Bronchial epithelial cell (primary cell): ENCODE measurements at regions not wholly inside any gene's neighbourhood (a gene's known extent, or its start where the extent isn't known, plus 50 kb on each side); places are given as distances from the start of the nearest gene placed in this dataset.

Experiments used
- DNase-seq: peaks from one replicate; pipeline ENCODE4 v3.0.0-alpha.2; 2010; ENCODE audit warnings: low read depth
- FAIRE-seq: peaks from 2 replicates; lab custom pipeline; 2011; peaks lifted over from hg19 to GRCh38; lab: Jason Lieb, UNC
- H3K27me3 ChIP-seq: 2 replicates; pipeline ENCODE4 v1.5.1; 2011; ENCODE audit warnings: low read length; ENCODE audit not compliant: control insufficient read depth, insufficient read depth
- H3K36me3 ChIP-seq: 2 replicates; pipeline ENCODE4 v1.5.1; 2011; ENCODE audit warnings: low read length; ENCODE audit not compliant: control insufficient read depth, insufficient read depth
- H3K4me3 ChIP-seq: 2 replicates; pipeline ENCODE4 v1.5.1; 2011; ENCODE audit warnings: mild to moderate bottlenecking, low read depth, low read length, control low read depth
- CTCF ChIP-seq: IDR thresholded peaks from 2 replicates; pipeline ENCODE4 v1.5.1; 2011; ENCODE audit warnings: mild to moderate bottlenecking, moderate library complexity, low read length, control low read depth, inconsistent platforms; ENCODE audit not compliant: insufficient read depth, severe bottlenecking

- Histone ChIP-seq H3K4me3 (no peak overlapping the region), H3K36me3 (no peaks in the 10 kb centered on the region), H3K27me3 (no peaks in the 10 kb centered on the region)
- no peak for TF ChIP-seq CTCF
- FAIRE-seq, result no peak
- DNase-seq, result peak; percentile 20
Measured at GRCh38 chr14:98819132-98819866, 452.7 kb downstream of the BCL11B start.

GRCh38 chr14:98819867-98820206 lies 452.2 kb downstream of the BCL11B start:
- FAIRE-seq (no peak), DNase-seq (no peak)
- Histone ChIP-seq H3K27me3 (no peaks in the 10 kb centered on the region), H3K4me3 (no peak overlapping the region), H3K36me3 (no peaks in the 10 kb centered on the region)
- TF ChIP-seq CTCF, result no peak

- DNase-seq, result no peak
- Histone ChIP-seq H3K4me3 (no peak overlapping the region), H3K27me3 (no peaks in the 10 kb centered on the region), H3K36me3 (no peaks in the 10 kb centered on the region)
- TF ChIP-seq CTCF, result no peak
- FAIRE-seq, result no peak
Measured at GRCh38 chr14:98822917-98823316, 449.1 kb downstream of the BCL11B start.

GRCh38 chr14:98826618-98827017 lies 445.4 kb downstream of the BCL11B start:
- Histone ChIP-seq H3K4me3 (no peak overlapping the region), H3K27me3 (no peaks in the 10 kb centered on the region), H3K36me3 (no peaks in the 10 kb centered on the region)
- FAIRE-seq (peak; percentile 7), DNase-seq (no peak)
- no peak for TF ChIP-seq CTCF

- FAIRE-seq, result peak; percentile 73
- H3K36me3 ChIP-seq, result no peaks in the 10 kb centered on the region
- peak; percentile 21 for DNase-seq
- no peak for TF ChIP-seq CTCF
- H3K27me3 ChIP-seq, result no peaks in the 10 kb centered on the region
- no peak overlapping the region for H3K4me3 ChIP-seq
Measured at GRCh38 chr14:98834119-98834518, 437.9 kb downstream of the BCL11B start.
